Stimulated activated CD4-positive, alpha-beta T cell treated with anti-CD3 and anti-CD28 coated beads, Interleukin-12 subunit alpha, Interleukin-12 subunit beta, amount 100 ng/mL, for 24 hours (primary cell): ENCODE measurements at regions not wholly inside any gene's neighbourhood (a gene's known extent, or its start where the extent isn't known, plus 50 kb on each side); places are given as distances from the start of the nearest gene placed in this dataset.

Experiments used
- DNase-seq, 2 experiments: peaks; one replicate each; pipeline ENCODE4 v3.0.0-alpha.2; 2020; ENCODE audit warnings: low read depth in 2 of 2

- DNase-seq: no peak
Measured at GRCh38 chr3:96169111-96169766, 645.2 kb upstream of the EPHA6 start.

- no peak for DNase-seq
Measured at GRCh38 chr3:96172917-96173316, 641.5 kb upstream of the EPHA6 start.

GRCh38 chr3:96175500-96175899 lies 638.9 kb upstream of the EPHA6 start:
- no peak for DNase-seq

DNA sequence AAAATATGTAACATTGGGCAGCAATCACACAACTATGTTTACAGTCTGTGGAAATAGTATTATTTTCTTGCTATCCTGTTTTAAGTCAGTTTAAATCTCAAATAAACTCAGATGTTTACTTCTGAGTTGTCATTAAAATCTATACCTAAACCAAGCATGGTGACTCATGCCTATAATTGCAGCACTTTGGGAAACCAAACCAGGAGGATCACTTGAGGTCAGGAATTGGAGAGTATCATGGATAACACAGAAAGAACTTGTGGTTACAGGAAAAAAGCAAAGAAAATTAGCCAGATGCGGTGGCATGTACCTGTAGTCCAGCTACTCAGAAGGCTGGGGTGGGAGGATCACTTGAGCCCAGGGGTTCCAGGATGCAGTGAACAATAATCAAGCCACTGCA lies 631.6 kb upstream of the EPHA6 start:
- DNase-seq: no peak

GRCh38 chr3:96183871-96184270 lies 630.5 kb upstream of the EPHA6 start:
- no peak for DNase-seq

DNA sequence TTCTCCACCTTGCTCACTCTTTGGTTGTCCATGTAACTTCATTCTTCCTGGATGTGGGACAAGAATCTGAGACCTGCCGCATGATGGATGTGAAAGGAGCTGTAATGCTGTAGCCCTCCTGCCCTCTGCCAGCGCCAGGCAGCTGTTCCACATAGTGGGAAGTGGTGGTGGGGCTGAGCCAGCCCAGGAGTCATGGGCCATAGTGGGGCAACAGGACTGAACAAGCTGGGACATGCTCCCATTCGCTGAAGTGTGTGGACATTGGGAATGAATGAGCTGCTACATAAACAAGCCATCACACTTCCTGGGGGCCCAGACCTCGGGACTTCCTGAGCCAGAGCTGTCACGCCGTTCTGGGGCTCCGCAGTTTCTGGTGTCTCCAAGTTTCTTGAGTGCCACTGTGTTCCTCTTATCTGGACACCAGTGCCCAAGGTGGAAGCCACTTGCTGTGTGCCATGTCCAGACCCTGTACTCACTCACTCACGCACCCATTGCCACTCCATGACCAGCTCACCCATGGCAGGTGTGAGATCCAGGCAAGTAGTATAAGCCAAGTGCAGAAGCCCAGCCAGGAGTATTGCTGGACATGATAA lies 624.3 kb upstream of the EPHA6 start:
- no peak for DNase-seq

- no peak for DNase-seq
Measured at GRCh38 chr3:96192966-96193550, 621.3 kb upstream of the EPHA6 start.

DNA sequence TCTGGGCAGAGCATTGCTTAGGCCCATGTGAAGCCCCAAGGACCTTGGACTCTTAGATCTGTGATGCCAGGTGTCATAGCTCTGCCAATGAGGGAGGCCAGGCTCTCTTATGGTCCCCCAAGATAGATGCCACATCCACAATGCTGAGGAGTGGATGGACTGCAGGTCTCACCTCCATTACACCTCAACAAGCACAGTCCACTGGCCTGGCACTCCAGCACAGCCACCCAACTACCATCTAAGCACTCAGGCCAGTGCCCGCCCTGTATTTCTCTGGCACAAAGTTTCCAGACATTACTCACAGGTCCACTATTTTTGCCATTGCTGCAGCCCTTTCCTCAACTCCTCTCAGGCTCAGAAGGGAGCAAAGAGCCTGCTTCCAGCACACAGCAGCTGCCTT lies 613.5 kb upstream of the EPHA6 start:
- no peak for DNase-seq

- DNase-seq: no peak
Measured at GRCh38 chr3:96201463-96201862, 612.9 kb upstream of the EPHA6 start.

DNA sequence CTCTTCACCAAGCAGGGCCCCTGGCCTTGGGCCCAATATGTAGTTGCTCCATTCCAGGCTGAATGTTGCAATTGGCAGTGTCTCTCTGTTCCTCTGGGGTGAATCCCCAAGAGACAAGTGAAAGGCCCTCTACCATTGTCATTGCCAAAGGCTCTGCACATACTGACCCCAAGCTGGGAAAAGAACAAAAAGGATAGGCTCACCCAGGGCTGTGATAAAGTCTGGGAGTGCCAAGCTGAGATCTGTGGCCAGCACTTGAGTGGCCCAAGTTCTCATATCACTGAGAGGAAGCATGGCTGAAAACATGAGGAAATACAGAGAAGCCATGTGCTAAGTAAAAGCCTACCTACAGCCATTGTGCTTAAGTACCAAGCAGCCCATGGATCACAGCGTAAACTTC lies 612.2 kb upstream of the EPHA6 start:
- DNase-seq: no peak

DNA sequence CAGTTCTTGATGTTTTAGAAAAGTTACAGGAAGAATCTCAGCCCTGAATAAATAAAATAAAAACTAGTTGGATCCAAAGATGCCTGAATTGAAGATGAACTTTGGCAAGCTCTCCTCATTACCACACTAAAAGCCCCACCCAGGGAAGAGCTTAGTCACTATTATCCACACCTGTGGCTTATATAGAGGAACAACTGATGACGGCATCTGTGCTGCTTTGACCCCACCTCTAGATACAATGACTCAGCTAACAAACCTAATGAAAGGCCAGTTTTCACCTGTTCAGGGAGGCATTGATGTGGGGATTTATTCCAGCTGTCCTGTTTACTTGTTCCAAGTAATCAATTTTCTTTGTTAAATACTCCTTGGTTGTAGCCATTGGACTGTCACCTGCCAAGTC lies 604.7 kb upstream of the EPHA6 start:
- no peak for DNase-seq

- DNase-seq: no peak
Measured at GRCh38 chr3:96213393-96213792, 601.0 kb upstream of the EPHA6 start.

DNA sequence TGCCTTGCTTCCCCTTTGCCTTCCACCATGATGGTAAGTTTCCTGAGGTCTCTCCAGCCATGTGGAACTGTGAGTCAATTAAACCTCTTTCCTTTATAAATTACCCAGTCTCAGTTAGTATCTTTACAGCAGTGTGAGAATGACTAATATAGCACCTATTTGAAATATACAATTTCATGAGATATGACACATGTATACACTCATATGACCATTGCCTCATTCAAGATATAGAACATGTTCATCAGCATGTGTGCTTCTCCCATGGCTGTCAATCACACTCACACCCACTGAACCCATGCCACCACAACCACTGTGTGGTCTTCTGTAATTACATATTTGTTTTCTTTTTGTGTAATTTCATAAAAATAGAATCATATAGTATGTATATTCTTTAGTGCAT lies 599.5 kb upstream of the EPHA6 start:
- DNase-seq: no peak

DNA sequence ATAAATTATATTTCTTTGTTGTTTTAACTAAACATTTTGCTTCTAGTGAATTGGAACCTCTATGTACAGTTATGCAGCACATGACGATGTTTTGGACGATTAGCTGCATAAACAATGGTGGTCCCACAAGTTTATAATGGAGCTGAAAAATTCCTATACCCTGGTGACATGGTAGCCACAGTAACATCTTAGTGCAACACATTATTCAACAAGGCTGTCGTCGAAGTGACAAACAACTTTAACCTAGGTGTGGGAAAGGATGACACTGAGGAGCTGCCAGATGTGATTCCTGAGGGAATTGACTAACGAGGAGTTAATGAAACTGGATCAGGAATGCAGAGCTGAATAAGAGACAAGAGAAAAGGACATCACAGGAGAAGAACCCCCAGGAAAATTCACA lies 588.9 kb upstream of the EPHA6 start:
- no peak for DNase-seq

DNA sequence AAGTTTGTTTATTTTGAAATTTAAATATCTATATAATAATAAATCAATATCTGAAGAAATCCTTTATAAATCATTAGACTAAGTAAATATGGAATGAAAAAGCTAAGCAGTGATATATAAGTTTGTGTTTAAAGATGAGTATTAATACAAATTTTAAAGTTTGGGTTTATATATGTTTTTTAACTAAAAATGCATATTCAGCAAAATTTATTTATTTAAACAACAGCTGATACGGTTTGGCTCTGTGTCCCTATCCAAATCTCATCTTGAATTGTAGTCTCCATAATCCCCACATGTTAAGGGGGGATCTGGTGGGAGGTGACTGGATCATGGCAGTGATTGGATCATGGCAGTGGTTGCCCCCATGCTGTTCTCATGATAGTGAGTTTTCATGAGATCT lies 580.7 kb upstream of the EPHA6 start:
- no peak for DNase-seq

- no peak for DNase-seq
Measured at GRCh38 chr3:96236522-96236921, 577.9 kb upstream of the EPHA6 start.

GRCh38 chr3:96259299-96259698 lies 555.1 kb upstream of the EPHA6 start:
- no peak for DNase-seq

DNA sequence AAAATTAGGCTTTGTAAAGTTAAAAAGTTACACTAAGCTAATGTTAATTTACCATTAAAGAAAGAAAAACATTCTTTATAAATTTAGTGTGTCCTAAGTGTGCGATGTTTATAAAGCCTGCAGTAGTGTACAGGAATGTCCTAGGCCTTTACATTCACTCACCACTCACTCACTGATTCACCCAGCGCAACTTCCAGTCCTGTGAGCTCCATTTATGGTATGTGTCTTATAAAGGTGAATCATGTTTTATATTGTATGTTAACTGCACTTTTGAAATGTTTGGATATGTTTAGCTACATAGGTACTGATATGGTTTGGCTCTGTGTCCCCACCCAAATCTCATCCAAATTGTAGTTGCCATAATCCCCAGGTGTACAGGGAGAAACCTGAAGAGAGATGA lies 549.7 kb upstream of the EPHA6 start:
- DNase-seq: no peak

GRCh38 chr3:96266395-96267190 lies 547.8 kb upstream of the EPHA6 start:
- DNase-seq: no peak

- DNase-seq: no peak
Measured at GRCh38 chr3:96267577-96267976, 546.8 kb upstream of the EPHA6 start.

DNA sequence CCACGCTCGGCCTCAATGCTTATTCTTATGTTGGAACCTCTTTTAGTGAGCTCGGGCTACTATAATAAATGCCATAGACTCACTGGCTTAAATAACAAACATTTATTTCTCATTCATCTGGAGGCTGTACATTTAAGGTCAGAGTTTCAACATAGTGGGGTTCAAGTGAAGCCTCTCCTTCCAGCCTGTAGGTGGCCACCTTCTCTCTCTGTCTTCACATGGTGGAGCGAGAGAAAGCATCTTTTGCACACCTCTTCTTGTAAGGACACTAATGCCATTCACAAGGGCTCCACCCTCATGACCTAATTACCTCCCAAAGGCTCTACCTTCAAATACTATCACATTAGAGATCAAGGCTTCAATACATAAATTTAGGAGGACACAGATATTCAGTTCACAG lies 520.3 kb upstream of the EPHA6 start:
- DNase-seq: no peak

GRCh38 chr3:96300743-96301142 lies 513.7 kb upstream of the EPHA6 start:
- DNase-seq: no peak

- DNase-seq: no peak
Measured at GRCh38 chr3:96319166-96319565, 495.2 kb upstream of the EPHA6 start.
